A549 (cell line): ENCODE measurements at regions not wholly inside any gene's neighbourhood (a gene's known extent, or its start where the extent isn't known, plus 50 kb on each side); places are given as distances from the start of the nearest gene placed in this dataset.

Source experiments
- CEBPB ChIP-seq, 2 experiments: fragments of >200 bp in 1 of 2; sonication (Bioruptor Twin) in 1 of 2; formaldehyde crosslinking in 1 of 2; IDR thresholded peaks; 2 replicates each; pipeline ENCODE4 v1.6.1; 2012 to 2016
- CTCF ChIP-seq: fragments of >200 bp; sonication (Bioruptor Twin); formaldehyde crosslinking; IDR thresholded peaks from 3 replicates; pipeline ENCODE4 v1.5.1; 2016
- HMGXB4 ChIP-seq: fragments of 250-450 bp; sonication (Bioruptor Pico); IDR thresholded peaks from 2 replicates; pipeline ENCODE4 v1.5.0; 2021; ENCODE audit warnings: mild to moderate bottlenecking, moderate library complexity, borderline replicate concordance
- POLR2A ChIP-seq: IDR thresholded peaks from 2 replicates; pipeline ENCODE4 v1.6.1; 2012; ENCODE audit warnings: mild to moderate bottlenecking, low read length
- RAD21 ChIP-seq, 2 experiments: fragments of >200 bp in 1 of 2; sonication (Bioruptor Twin) in 1 of 2; formaldehyde crosslinking in 1 of 2; IDR thresholded peaks in 1 of 2; conservative IDR thresholded peaks in 1 of 2; 2 replicates in 1 of 2; 3 replicates in 1 of 2; pipeline ENCODE4 v1.6.1; 2012 to 2018; ENCODE audit warnings: inconsistent platforms in 1 of 2
- REST ChIP-seq: fragments of 200-600 bp; sonication (generic); IDR thresholded peaks from 2 replicates; pipeline ENCODE4 v1.6.1; 2016; ENCODE audit warnings: antibody characterized with exemption, mild to moderate bottlenecking, moderate library complexity
- TP53 ChIP-seq: fragments of 250-450 bp; sonication (Bioruptor Pico); IDR thresholded peaks from 2 replicates; pipeline ENCODE4 v1.5.0; 2021; ENCODE audit warnings: mild to moderate bottlenecking, moderate library complexity
- USF2 ChIP-seq: fragments of 450-650 bp; IDR thresholded peaks from 2 replicates; pipeline ENCODE4 v1.6.1; 2014; ENCODE audit warnings: antibody characterized with exemption

- TF ChIP-seq TP53 (CRISPR knock-in tag) (no peak), HMGXB4 (no peak), CEBPB (IDR thresholded peaks at IDR 0.05) (no peak), POLR2A (no peak), CTCF (no peak), RAD21 (conservative IDR thresholded peaks at IDR 0.05 in 1 of 2, IDR thresholded peaks at IDR 0.05 in 1 of 2) (no peak), REST (no peak), USF2 (no peak)
Measured at GRCh38 chr10:42932116-42932515, 144.8 kb upstream of the RET start.
